HG02759 (cell line): ENCODE measurements at regions not wholly inside any gene's neighbourhood (a gene's known extent, or its start where the extent isn't known, plus 50 kb on each side); places are given as distances from the start of the nearest gene placed in this dataset.
A peak's percentile ranks its signal among the peaks of the same experiment; 100 is the strongest.
"Not testable (repeated sequence)": the region's sequence is repeated elsewhere in the genome, so short reads cannot be mapped to it uniquely, and the experiment has no call there.

Source experiments
- ATAC-seq: cut with Tn5 transposase; IDR thresholded peaks from one replicate; pipeline ENCODE4 v1.9.1; 2021; ENCODE audit warnings: mild to moderate bottlenecking, moderate library complexity; ENCODE audit not compliant: unreplicated experiment

GRCh38 chr6:27049863-27050781, 197.4 kb upstream of the PRSS16 start:
- no peak for ATAC-seq

GRCh38 chr6:27052082-27052730, 195.3 kb upstream of the PRSS16 start:
- not testable (repeated sequence) for ATAC-seq

GRCh38 chr6:27052731-27053082, 194.8 kb upstream of the PRSS16 start:
- ATAC-seq, result no peak

- peak; percentile 45 for ATAC-seq
These were observed 193.8 kb upstream of the PRSS16 start for GRCh38 chr6:27053738-27054137.

GRCh38 chr6:27056615-27057014, 190.9 kb upstream of the PRSS16 start:
- ATAC-seq, result no peak

GRCh38 chr6:27059621-27060425, 187.7 kb upstream of the PRSS16 start:
- no peak for ATAC-seq

GRCh38 chr6:27061235-27061993, 186.1 kb upstream of the PRSS16 start:
- ATAC-seq, result no peak

- no peak for ATAC-seq
These were observed 184.7 kb upstream of the PRSS16 start for GRCh38 chr6:27062755-27063154.

- ATAC-seq, result no peak
These were observed 182.3 kb upstream of the PRSS16 start for GRCh38 chr6:27065183-27065582.

- ATAC-seq, result no peak
These were observed 181.1 kb upstream of the PRSS16 start for GRCh38 chr6:27066381-27066780.

GRCh38 chr6:27066802-27067201, 180.7 kb upstream of the PRSS16 start:
- no peak for ATAC-seq

- ATAC-seq, result no peak
These were observed 174.1 kb upstream of the PRSS16 start for GRCh38 chr6:27073441-27073840.

GRCh38 chr6:27076116-27076515, 171.4 kb upstream of the PRSS16 start:
- no peak for ATAC-seq

GRCh38 chr6:27078734-27079357, 168.7 kb upstream of the PRSS16 start:
- ATAC-seq, result peak; percentile 84

- no peak for ATAC-seq
These were observed 166.3 kb upstream of the PRSS16 start for GRCh38 chr6:27081188-27081587.

GRCh38 chr6:27081931-27082330, 165.6 kb upstream of the PRSS16 start:
- no peak for ATAC-seq

GRCh38 chr6:27088068-27088467, 159.4 kb upstream of the PRSS16 start:
- ATAC-seq, result no peak

- ATAC-seq, result peak; percentile 91
These were observed 155.7 kb upstream of the PRSS16 start for GRCh38 chr6:27091661-27092315.

GRCh38 chr6:27092316-27092692, 155.2 kb upstream of the PRSS16 start:
- ATAC-seq, result no peak

GRCh38 chr6:27095914-27096313, 151.6 kb upstream of the PRSS16 start:
- no peak for ATAC-seq
